Effector memory CD4-positive, alpha-beta T cell (primary cell): ENCODE measurements at regions not wholly inside any gene's neighbourhood (a gene's known extent, or its start where the extent isn't known, plus 50 kb on each side); places are given as distances from the start of the nearest gene placed in this dataset.

ENCODE experiments used
- DNase-seq, 3 donors: peaks; one replicate each; pipeline ENCODE4 v3.0.0-alpha.2; 2020
- H3K27ac ChIP-seq: 2 replicates; pipeline ENCODE4 v1.7.0; 2013; ENCODE audit warnings: mild to moderate bottlenecking, low read length, moderate library complexity; ENCODE audit not compliant: insufficient read depth, poor library complexity, severe bottlenecking
- H3K27me3 ChIP-seq: replicated peaks from 2 replicates; pipeline ENCODE4 v1.7.0; 2013; ENCODE audit warnings: mild to moderate bottlenecking, low read length; ENCODE audit not compliant: insufficient read depth, control insufficient read depth, poor library complexity, severe bottlenecking
- H3K36me3 ChIP-seq: 2 replicates; pipeline ENCODE4 v1.7.0; 2013; ENCODE audit warnings: mild to moderate bottlenecking, low read length, moderate library complexity; ENCODE audit not compliant: control insufficient read depth, insufficient read depth
- H3K4me1 ChIP-seq: 2 replicates; pipeline ENCODE4 v1.7.0; 2013; ENCODE audit warnings: low read length, mild to moderate bottlenecking; ENCODE audit not compliant: control insufficient read depth, insufficient read depth, poor library complexity, severe bottlenecking
- H3K4me3 ChIP-seq: 2 replicates; pipeline ENCODE4 v1.7.0; 2013; ENCODE audit warnings: low read length, low read depth, mild to moderate bottlenecking; ENCODE audit not compliant: insufficient read depth, poor library complexity, severe bottlenecking
- H3K9me3 ChIP-seq: 2 replicates; pipeline ENCODE4 v1.7.0; 2013; ENCODE audit warnings: mild to moderate bottlenecking, low read length, moderate library complexity; ENCODE audit not compliant: control insufficient read depth

GRCh38 chr15:25954398-25954797 lies 91.3 kb upstream of the ATP10A start:
- H3K4me1 ChIP-seq: no peaks in the 10 kb centered on the region
- no peak overlapping the region for H3K27ac ChIP-seq
- H3K36me3 ChIP-seq: no peaks in the 10 kb centered on the region
- no peak for DNase-seq
- H3K9me3 ChIP-seq: no peaks in the 10 kb centered on the region
- H3K4me3 ChIP-seq: no peak overlapping the region
- H3K27me3 ChIP-seq: no peaks in the 10 kb centered on the region

GRCh38 chr15:25950014-25950413 lies 86.9 kb upstream of the ATP10A start:
- Histone ChIP-seq H3K4me1 (no peaks in the 10 kb centered on the region), H3K9me3 (no peaks in the 10 kb centered on the region), H3K36me3 (no peaks in the 10 kb centered on the region), H3K4me3 (no peak overlapping the region), H3K27me3 (no peaks in the 10 kb centered on the region), H3K27ac (no peak overlapping the region)
- DNase-seq: no peak

- Histone ChIP-seq H3K36me3 (no peaks in the 10 kb centered on the region), H3K4me3 (no peak overlapping the region), H3K9me3 (no peaks in the 10 kb centered on the region), H3K27me3 (no peaks in the 10 kb centered on the region), H3K4me1 (no peaks in the 10 kb centered on the region), H3K27ac (no peak overlapping the region)
- DNase-seq: no peak
Measured at GRCh38 chr15:25947323-25948314, 84.5 kb upstream of the ATP10A start.

- Histone ChIP-seq H3K9me3 (no peaks in the 10 kb centered on the region), H3K36me3 (no peaks in the 10 kb centered on the region), H3K4me3 (no peak overlapping the region), H3K27ac (no peak overlapping the region), H3K4me1 (no peaks in the 10 kb centered on the region), H3K27me3 (no peaks in the 10 kb centered on the region)
- no peak for DNase-seq
Measured at GRCh38 chr15:25946241-25946805, 83.2 kb upstream of the ATP10A start.

GRCh38 chr15:25944386-25944785 lies 81.3 kb upstream of the ATP10A start:
- H3K4me3 ChIP-seq: no peak overlapping the region
- H3K27me3 ChIP-seq: no peaks in the 10 kb centered on the region
- no peak overlapping the region for H3K27ac ChIP-seq
- H3K4me1 ChIP-seq: no peaks in the 10 kb centered on the region
- no peaks in the 10 kb centered on the region for H3K9me3 ChIP-seq
- no peaks in the 10 kb centered on the region for H3K36me3 ChIP-seq
- no peak for DNase-seq

- Histone ChIP-seq H3K4me3 (no peak overlapping the region), H3K36me3 (no peaks in the 10 kb centered on the region), H3K27ac (no peak overlapping the region), H3K9me3 (no peaks in the 10 kb centered on the region), H3K4me1 (no peaks in the 10 kb centered on the region), H3K27me3 (no peaks in the 10 kb centered on the region)
- no peak for DNase-seq
Measured at GRCh38 chr15:25943831-25944230, 80.7 kb upstream of the ATP10A start.

- H3K27ac ChIP-seq: no peak overlapping the region
- H3K36me3 ChIP-seq: no peaks in the 10 kb centered on the region
- H3K4me3 ChIP-seq: no peak overlapping the region
- H3K27me3 ChIP-seq: no peaks in the 10 kb centered on the region
- DNase-seq: no peak
- no peaks in the 10 kb centered on the region for H3K9me3 ChIP-seq
- H3K4me1 ChIP-seq: no peaks in the 10 kb centered on the region
Measured at GRCh38 chr15:25939122-25939521, 76.0 kb upstream of the ATP10A start.

- Histone ChIP-seq H3K9me3 (no peaks in the 10 kb centered on the region), H3K4me1 (no peaks in the 10 kb centered on the region), H3K27ac (no peak overlapping the region), H3K4me3 (no peak overlapping the region), H3K27me3 (no peaks in the 10 kb centered on the region), H3K36me3 (no peaks in the 10 kb centered on the region)
- no peak for DNase-seq
Measured at GRCh38 chr15:25937796-25938195, 74.7 kb upstream of the ATP10A start.

GRCh38 chr15:25936004-25936403 lies 72.9 kb upstream of the ATP10A start:
- H3K36me3 ChIP-seq: no peaks in the 10 kb centered on the region
- H3K4me3 ChIP-seq: no peak overlapping the region
- DNase-seq: no peak
- no peaks in the 10 kb centered on the region for H3K27me3 ChIP-seq
- H3K4me1 ChIP-seq: no peaks in the 10 kb centered on the region
- H3K9me3 ChIP-seq: no peaks in the 10 kb centered on the region
- H3K27ac ChIP-seq: no peak overlapping the region

- no peak overlapping the region for H3K27ac ChIP-seq
- no peaks in the 10 kb centered on the region for H3K4me1 ChIP-seq
- no peaks in the 10 kb centered on the region for H3K36me3 ChIP-seq
- no peaks in the 10 kb centered on the region for H3K27me3 ChIP-seq
- peak overlapping the region; percentile 51 for H3K4me3 ChIP-seq
- DNase-seq: peak in 2 of 3 donors; percentile 32 to 34
- no peaks in the 10 kb centered on the region for H3K9me3 ChIP-seq
Measured at GRCh38 chr15:25933456-25934158, 70.5 kb upstream of the ATP10A start.
